GM18505 (cell line): ENCODE measurements at regions not wholly inside any gene's neighbourhood (a gene's known extent, or its start where the extent isn't known, plus 50 kb on each side); places are given as distances from the start of the nearest gene placed in this dataset.

ENCODE experiments used
- ATAC-seq: cut with Tn5 transposase; IDR thresholded peaks from one replicate; pipeline ENCODE4 v1.9.1; 2021; ENCODE audit not compliant: unreplicated experiment
- POLR2A ChIP-seq: IDR thresholded peaks from 4 replicates; pipeline ENCODE4 v1.6.1; 2011; ENCODE audit warnings: borderline replicate concordance; ENCODE audit not compliant: insufficient read depth, insufficient read length; ENCODE audit errors: extremely low read depth

DNA sequence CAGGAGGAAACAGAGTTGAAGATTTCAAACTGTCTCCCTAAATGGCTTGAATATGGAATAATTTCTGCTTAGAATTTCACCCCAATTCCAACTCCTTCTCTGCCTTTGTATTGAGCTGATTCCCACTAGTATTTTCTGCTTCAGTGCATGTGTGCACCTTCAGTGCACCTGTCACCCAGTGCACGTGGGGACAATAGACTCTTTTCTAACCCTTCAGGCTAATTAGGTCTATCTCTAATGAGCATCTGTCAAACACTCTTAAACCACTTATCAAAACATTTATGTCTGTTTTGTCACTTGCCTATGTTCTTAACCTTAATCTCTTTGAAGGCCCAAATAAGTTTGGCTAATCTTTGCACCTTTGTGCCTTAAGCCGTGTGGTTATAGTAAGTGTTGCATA is 232.0 kb upstream of the NETO1 start:
- no peak for ATAC-seq
- no peak for TF ChIP-seq POLR2A

DNA sequence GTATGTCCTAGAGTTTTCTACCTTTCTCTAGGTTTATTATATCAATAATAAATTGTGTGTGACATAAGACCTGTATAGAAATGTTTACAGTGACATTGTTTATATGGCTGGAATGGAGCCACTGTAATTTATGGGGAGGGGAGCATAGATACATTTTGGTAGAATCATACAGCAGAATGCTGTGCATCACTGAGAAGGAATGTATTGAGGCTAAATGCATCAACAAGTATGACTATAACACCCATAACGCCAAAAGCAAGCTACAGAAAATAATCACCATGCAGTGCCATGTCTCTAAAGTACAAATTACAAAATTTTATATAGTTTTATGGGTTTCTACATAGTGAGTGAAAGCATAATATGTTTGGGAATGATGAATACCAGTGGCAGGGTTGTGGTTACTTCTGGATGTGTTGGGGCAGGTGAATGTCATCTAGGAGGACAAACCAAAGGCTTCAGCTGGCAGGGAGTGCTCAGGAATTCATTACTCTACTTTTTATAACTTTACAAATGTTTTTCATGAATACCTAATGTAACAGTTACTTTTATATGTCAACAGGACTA is 226.0 kb upstream of the NETO1 start:
- no peak for TF ChIP-seq POLR2A
- ATAC-seq, result no peak

DNA sequence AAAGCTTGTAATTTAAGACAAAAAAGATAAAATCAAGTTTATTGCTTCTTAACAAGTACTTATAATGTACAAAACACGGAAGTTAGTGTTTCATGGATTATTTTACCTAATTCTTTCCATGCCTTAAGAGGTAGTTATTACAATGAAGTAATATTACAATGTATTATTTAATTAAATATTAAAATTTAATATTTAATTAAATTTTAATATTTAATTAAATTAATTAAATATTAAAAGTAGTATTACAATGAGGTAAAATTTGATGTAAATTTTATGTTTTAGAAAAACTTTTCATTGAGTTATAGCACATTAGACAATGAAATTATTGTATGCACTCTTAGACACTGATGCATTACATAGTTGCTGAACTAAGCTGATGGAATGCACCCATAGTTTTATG is 220.7 kb upstream of the NETO1 start:
- no peak for TF ChIP-seq POLR2A
- no peak for ATAC-seq

DNA sequence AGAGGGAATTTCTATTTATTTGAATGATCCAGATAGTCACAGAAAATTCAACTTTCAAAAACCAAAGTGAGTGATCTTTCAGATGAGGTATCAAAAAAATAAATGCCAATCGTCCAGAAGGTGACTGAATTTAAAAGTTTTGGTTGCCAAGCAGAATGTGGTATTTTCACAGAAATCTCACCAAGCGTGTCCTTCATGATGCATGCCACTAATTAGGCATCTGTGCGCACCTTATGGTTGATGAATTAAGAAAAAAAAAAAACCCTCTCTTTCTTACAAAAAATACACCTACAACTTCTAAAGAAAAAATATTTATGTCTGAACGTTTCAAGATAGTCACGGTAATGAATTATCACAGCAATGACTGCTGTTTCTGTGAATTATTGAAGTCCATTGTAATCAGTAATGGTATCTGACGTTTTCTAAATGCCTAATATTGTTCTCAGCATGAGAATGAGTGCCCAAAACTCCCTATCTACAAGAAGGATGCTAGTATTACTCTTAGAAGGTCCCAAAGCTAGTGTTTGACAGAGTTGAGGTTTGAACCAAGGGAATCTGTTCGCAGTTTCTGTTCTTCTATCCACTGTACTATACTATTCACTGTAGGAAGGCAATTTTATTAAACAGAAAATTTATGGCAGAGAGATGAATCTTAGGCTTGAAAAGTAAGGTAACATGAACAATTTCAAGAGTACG is 219.6 kb upstream of the NETO1 start:
- no peak for TF ChIP-seq POLR2A
- ATAC-seq, result no peak

DNA sequence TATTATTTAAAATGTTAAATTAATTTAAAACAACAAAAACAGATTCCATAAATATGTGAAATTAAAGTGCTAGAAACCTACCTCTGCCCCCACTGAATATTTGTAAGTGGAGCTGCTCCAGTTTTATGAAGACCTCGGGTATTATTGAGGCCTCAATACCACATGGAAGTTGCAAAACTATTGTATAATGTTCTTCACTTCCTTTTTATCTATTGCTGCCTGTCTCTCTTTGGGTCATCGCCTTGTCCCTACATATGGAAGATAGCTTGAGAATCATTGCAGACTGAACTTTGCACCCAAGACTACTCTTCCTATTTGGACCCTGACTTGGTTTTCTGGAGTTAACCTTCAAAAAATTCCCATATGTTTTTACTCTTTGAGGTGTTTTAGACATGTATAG is 212.1 kb upstream of the NETO1 start:
- no peak for ATAC-seq
- no peak for TF ChIP-seq POLR2A

DNA sequence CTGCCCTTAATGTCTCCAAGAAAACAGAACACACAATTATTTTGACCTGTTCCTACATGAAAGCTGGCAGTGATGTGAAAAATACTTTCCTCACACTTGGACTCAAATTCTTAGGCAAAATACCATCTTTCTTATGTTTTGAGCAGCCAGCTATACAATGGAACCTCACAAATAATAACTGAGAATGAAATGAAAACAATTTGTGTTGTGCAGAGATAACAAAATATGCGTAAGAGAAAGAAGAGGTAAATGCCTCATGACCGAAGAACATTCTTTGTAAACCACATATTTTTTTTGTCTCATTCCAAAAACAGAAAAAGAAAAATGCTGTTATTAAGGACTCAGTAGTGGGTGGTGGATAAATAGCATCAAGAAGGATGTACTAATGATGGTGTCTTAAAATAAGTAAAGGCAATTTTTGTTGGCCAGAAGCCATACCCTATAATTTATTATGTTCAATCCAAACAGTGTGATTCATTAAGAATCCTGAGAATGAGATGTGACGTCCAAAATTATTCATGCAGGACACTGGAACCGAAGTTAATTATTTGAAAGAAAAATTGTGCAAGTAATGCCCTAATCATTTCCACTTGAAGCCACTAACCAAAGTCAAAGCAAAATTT is 193.0 kb upstream of the NETO1 start:
- ATAC-seq, result no peak
- no peak for TF ChIP-seq POLR2A

DNA sequence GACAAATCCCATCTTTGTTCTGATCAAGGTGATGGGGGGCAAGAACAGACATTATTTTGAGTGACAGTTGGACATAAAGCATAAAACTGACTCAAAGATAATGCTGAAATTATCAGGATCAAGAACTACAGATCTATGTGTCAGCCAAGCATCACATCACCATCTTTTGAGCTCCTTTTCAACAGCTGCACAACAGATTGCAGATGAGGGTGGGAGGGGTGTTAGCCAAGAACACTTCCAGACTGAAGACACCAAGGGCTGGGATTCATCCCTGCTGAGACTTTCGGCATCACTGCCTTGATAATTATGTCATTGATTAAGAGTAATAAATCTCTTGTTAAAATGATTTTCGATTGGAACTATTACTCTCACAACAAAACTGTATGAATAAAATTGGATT is 191.5 kb upstream of the NETO1 start:
- no peak for TF ChIP-seq POLR2A
- no peak for ATAC-seq

DNA sequence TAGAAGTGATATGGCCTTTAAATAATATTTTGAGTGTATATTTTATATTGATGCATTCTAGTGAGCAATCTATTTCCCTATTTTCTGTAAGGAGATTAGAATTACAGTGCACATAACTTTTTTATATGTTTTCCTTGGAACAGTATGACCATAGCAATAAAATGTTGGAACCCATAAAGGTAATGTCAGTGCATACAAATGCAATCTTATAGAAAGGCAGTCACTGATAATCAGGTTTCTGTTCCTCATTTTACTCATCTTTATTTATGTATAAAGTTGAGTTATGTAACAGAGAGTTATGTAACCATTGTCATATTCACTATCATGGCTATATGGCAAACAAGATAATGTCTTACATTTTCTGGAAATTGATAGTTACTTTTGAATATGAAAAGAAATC is 179.9 kb upstream of the NETO1 start:
- no peak for ATAC-seq
- no peak for TF ChIP-seq POLR2A

DNA sequence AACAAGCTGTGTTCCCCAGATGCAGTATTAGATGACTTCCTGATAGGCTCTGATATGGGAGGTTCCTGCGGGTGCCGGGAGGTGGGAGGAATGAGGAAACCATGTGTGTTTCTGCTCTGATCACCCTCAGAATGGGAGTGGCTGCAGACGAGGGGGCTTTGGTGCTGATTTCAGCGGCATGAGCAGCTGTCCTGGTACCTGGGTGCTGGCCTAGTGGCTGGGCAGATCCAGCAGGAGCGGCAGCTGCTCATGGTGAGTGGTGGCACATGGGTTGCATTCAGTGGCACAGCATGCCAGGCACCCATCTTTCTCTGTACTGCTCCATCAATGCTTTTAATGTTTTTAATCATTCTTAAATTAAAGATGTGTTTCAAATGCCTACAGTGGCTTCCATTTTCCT is 177.2 kb upstream of the NETO1 start:
- TF ChIP-seq POLR2A, result no peak
- no peak for ATAC-seq

DNA sequence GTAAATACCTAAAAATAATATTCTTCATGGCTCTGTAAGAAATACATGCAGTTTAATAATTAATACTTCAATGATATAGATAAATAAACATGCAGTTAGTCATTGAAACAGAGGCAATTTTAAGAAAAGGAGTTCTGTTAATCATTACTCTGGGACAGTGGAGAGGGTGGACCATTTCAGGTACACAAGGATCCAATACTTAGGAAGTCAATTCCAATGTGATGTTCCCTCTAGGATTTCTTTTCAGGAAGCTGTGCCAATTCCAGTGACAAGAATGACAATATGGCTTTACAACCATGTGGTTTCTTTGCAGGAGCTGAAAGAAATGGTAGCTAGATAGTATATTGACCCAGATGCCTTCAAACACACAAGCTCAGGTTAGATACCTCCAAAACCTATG is 175.8 kb upstream of the NETO1 start:
- no peak for TF ChIP-seq POLR2A
- ATAC-seq, result no peak

DNA sequence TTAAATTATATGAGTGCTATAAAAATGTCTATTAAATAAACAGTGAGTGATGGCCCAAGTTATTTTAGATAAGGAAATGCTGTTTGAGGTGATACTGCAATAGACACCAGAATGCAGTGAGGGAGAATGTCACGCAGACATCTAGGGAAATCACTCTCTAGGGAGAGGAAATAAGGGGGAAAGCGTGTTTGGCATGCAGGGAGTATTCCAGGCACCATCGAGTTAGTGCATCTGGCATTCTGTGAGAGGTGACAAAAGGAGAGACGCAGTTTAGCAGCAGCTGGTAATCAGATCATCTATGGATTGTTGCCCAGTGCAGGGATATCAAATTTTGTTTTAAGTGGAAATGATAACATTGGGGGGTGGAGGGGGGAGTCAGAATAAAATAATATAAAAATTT is 175.4 kb upstream of the NETO1 start:
- ATAC-seq, result no peak
- TF ChIP-seq POLR2A, result no peak

DNA sequence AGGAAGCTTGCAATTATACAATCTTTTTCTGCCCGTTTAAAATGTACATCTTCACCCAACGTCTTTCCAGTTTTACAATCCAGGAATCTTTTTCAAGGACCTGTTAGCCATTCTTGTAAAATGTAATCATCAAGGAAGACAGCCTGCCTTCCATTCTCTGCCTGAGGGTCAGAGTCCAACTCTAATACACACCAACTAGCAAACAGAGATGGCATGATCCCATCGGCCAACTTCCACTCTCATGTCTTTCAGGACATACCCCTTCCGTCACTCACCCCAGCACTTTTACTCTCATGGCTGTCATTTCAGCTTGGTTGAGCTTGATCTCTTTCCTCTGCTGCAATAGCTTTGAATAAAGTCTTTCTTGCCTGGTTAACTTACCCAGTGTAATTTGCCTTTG is 172.5 kb upstream of the NETO1 start:
- no peak for ATAC-seq
- TF ChIP-seq POLR2A, result no peak

DNA sequence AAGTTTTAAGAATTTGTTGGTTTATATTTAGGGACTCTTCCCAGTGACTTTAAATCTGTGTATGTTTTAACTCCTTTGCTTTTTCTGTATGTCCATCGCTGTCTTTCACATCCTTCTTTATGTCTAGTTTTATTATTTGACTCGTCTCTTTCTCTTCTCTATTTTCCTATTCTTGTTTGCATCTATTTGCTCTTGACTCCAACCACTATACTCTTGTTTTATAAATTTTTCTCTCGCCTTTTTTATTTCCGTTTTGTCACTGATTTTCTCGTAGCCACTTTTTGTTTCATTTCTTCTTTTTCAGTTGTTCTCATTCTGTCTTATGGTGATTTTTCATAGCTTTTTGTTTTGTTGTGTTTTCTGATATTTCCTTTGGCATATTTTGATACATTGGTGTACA is 170.5 kb upstream of the NETO1 start:
- TF ChIP-seq POLR2A, result no peak
- ATAC-seq, result no peak

DNA sequence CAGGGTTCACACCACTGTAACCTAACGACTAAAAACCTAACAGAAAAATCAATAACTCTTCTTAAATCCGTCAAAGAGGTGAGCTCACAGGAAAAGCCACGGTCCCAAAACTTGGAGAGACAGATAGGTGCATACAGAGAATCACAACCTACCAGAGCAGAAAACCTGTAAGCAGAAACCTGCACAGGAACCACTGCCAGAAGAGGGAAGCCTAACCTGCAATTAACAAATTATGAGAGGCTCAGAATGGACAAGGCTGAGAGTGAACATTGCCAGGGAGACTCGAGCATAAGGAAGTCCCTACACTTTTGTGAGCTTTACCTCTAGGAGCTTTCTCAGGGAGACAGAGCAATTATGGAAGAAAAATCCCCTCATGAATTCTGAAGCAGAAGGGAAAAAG is 156.2 kb upstream of the NETO1 start:
- TF ChIP-seq POLR2A, result no peak
- ATAC-seq, result no peak
